WTC11 (cell line): ENCODE measurements at regions not wholly inside any gene's neighbourhood (a gene's known extent, or its start where the extent isn't known, plus 50 kb on each side); places are given as distances from the start of the nearest gene placed in this dataset.

Experiments
- ATAC-seq: fragments of 200-7000 bp; cut with Tn5 transposase; 2 replicates; pipeline ENCODE4 v1.10.0; 2021; ENCODE audit warnings: mild to moderate bottlenecking, moderate library complexity
- CTCF ChIA-PET: fragments of 300-600 bp; sonication (Branson Sonifier 250); formaldehyde crosslinking; loops from one replicate; lab custom pipeline; 2021; ENCODE audit warnings: antibody characterized with exemption; lab: Charles Lee
- POLR2A ChIA-PET: fragments of 350-600 bp; sonication (Branson Sonifier 250); formaldehyde crosslinking; loops from one replicate; lab custom pipeline; 2021; ENCODE audit warnings: antibody characterized with exemption; lab: Charles Lee
- DNase-seq: peaks from one replicate; pipeline ENCODE4 v3.0.0; 2021; ENCODE audit warnings: low spot score
- H3K27ac Mint-ChIP-seq: 2 replicates; pipeline ENCODE4 v1.8.0; 2021; ENCODE audit warnings: mixed read lengths
- H3K27me3 Mint-ChIP-seq: 2 replicates; pipeline ENCODE4 v1.8.0; 2021; ENCODE audit warnings: low read depth, mild to moderate bottlenecking, moderate library complexity, mixed read lengths
- H3K36me3 Mint-ChIP-seq: 2 replicates; pipeline ENCODE4 v1.8.0; 2021; ENCODE audit warnings: mixed read lengths
- H3K4me1 Mint-ChIP-seq: 2 replicates; pipeline ENCODE4 v1.8.0; 2022; ENCODE audit warnings: mixed read lengths
- H3K4me3 Mint-ChIP-seq: 2 replicates; pipeline ENCODE4 v1.8.0; 2021; ENCODE audit warnings: mild to moderate bottlenecking, moderate library complexity, mixed read lengths
- H3K9me3 Mint-ChIP-seq: 2 replicates; pipeline ENCODE4 v1.8.0; 2021; ENCODE audit warnings: mixed read lengths
- ATF2 ChIP-seq: sonication (generic); formaldehyde crosslinking; IDR thresholded peaks from 2 replicates; pipeline ENCODE4 v1.8.1; 2022; ENCODE audit warnings: low read depth, missing genetic modification reagents, borderline replicate concordance
- ERG ChIP-seq: fragments of 250-450 bp; sonication (Bioruptor Pico); IDR thresholded peaks from 2 replicates; pipeline ENCODE4 v1.8.0; 2021; ENCODE audit warnings: mild to moderate bottlenecking
- GRHL2 ChIP-seq: fragments of 250-450 bp; sonication (Bioruptor Pico); IDR thresholded peaks from 2 replicates; pipeline ENCODE4 v1.8.0; 2022; ENCODE audit warnings: mild to moderate bottlenecking, moderate library complexity; ENCODE audit not compliant: insufficient replicate concordance, severe bottlenecking
- IRF2 ChIP-seq: sonication (generic); formaldehyde crosslinking; IDR thresholded peaks from 2 replicates; pipeline ENCODE4 v1.8.0; 2022; ENCODE audit warnings: low read depth, missing genetic modification reagents, borderline replicate concordance
- JAZF1 ChIP-seq: fragments of 250-450 bp; sonication (Bioruptor Pico); IDR thresholded peaks from 2 replicates; pipeline ENCODE4 v1.9.0; 2021; ENCODE audit warnings: moderate library complexity, mild to moderate bottlenecking, inconsistent platforms
- PRDM15 ChIP-seq: sonication (generic); formaldehyde crosslinking; IDR thresholded peaks from 2 replicates; pipeline ENCODE4 v1.8.0; 2022; ENCODE audit warnings: missing genetic modification reagents
- RELA ChIP-seq: sonication (generic); formaldehyde crosslinking; IDR thresholded peaks from 2 replicates; pipeline ENCODE4 v1.8.1; 2022; ENCODE audit warnings: missing genetic modification reagents, mild to moderate bottlenecking, borderline replicate concordance
- ZBTB43 ChIP-seq: sonication (generic); formaldehyde crosslinking; IDR thresholded peaks from 2 replicates; pipeline ENCODE4 v1.8.1; 2023; ENCODE audit warnings: mild to moderate bottlenecking, missing genetic modification reagents
- ZNF138 ChIP-seq: sonication (generic); formaldehyde crosslinking; conservative IDR thresholded peaks from 2 replicates; pipeline ENCODE4 v1.8.1; 2022; ENCODE audit warnings: mild to moderate bottlenecking, moderate library complexity, missing genetic modification reagents
- ZNF263 ChIP-seq: sonication (generic); formaldehyde crosslinking; IDR thresholded peaks from 2 replicates; pipeline ENCODE4 v1.8.1; 2022; ENCODE audit warnings: low read depth, mild to moderate bottlenecking, moderate library complexity, missing genetic modification reagents
- ZNF423 ChIP-seq: fragments of 250-450 bp; sonication (Bioruptor Pico); IDR thresholded peaks from 2 replicates; pipeline ENCODE4 v2.1.2; 2022; ENCODE audit warnings: mild to moderate bottlenecking, moderate library complexity
- TF ChIP-seq, protein P1 (sequence below): fragments of 250-450 bp; sonication (Bioruptor Pico); IDR thresholded peaks from 2 replicates; pipeline ENCODE4 v2.1.2; 2022; ENCODE audit warnings: mild to moderate bottlenecking, moderate library complexity
- TF ChIP-seq, protein P2 (sequence below): sonication (generic); formaldehyde crosslinking; IDR thresholded peaks from 2 replicates; pipeline ENCODE4 v1.8.0; 2023; ENCODE audit warnings: missing genetic modification reagents

- Mint-ChIP-seq H3K36me3 (no peaks in the 10 kb centered on the region), H3K4me3 (no peak overlapping the region), H3K9me3 (peaks cover 4% of the 10 kb centered on the region), H3K4me1 (peaks cover 55% of the 10 kb centered on the region), H3K27ac (no peak overlapping the region), H3K27me3 (no peaks in the 10 kb centered on the region)
- TF ChIP-seq, protein P1, sequence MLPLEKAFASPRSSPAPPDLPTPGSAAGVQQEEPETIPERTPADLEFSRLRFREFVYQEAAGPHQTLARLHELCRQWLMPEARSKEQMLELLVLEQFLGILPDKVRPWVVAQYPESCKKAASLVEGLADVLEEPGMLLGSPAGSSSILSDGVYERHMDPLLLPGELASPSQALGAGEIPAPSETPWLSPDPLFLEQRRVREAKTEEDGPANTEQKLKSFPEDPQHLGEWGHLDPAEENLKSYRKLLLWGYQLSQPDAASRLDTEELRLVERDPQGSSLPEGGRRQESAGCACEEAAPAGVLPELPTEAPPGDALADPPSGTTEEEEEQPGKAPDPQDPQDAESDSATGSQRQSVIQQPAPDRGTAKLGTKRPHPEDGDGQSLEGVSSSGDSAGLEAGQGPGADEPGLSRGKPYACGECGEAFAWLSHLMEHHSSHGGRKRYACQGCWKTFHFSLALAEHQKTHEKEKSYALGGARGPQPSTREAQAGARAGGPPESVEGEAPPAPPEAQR (CRISPR knock-in tag), result no peak
- TF ChIP-seq JAZF1 (CRISPR knock-in tag) (no peak), ERG (CRISPR knock-in tag) (no peak), ZBTB43 (CRISPR knock-in tag) (no peak), PRDM15 (CRISPR knock-in tag) (no peak), ZNF423 (CRISPR knock-in tag) (no peak), IRF2 (CRISPR knock-in tag) (no peak), ZNF138 (CRISPR knock-in tag) (no peak)
- TF ChIP-seq, protein P2, sequence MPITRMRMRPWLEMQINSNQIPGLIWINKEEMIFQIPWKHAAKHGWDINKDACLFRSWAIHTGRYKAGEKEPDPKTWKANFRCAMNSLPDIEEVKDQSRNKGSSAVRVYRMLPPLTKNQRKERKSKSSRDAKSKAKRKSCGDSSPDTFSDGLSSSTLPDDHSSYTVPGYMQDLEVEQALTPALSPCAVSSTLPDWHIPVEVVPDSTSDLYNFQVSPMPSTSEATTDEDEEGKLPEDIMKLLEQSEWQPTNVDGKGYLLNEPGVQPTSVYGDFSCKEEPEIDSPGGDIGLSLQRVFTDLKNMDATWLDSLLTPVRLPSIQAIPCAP, result no peak
- POLR2A ChIA-PET, result no interaction called here
- ATAC-seq (no peak), DNase-seq (no peak)
- CTCF ChIA-PET, result interaction anchor here (0.6 kb wide), 1 partner anchor 13 kb away, joined by 3 read pairs; no protein-coding TSS in a partner anchor
Observed at GRCh38 chr3:45319231-45319995, 69.0 kb upstream of the LARS2 start.

- H3K36me3 Mint-ChIP-seq, result no peaks in the 10 kb centered on the region
Observed at GRCh38 chr3:45319996-45320305, 68.4 kb upstream of the LARS2 start.

More at GRCh38 chr3:45319996-45320305, 68.4 kb upstream of the LARS2 start:
- no peak for TF ChIP-seq RELA (CRISPR knock-in tag)
- TF ChIP-seq ATF2 (CRISPR knock-in tag), result no peak
- TF ChIP-seq GRHL2, result no peak
- no peak for TF ChIP-seq ZNF263 (CRISPR knock-in tag)
- Mint-ChIP-seq H3K27ac (no peak overlapping the region), H3K4me1 (peaks cover 53% of the 10 kb centered on the region), H3K9me3 (peaks cover 4% of the 10 kb centered on the region), H3K4me3 (no peak overlapping the region), H3K27me3 (no peaks in the 10 kb centered on the region)
- ATAC-seq, result no peak
- ChIA-PET POLR2A (no interaction called here), CTCF (no interaction called here)
- no peak for DNase-seq
